GM10248 (cell line): ENCODE measurements at regions not wholly inside any gene's neighbourhood (a gene's known extent, or its start where the extent isn't known, plus 50 kb on each side); places are given as distances from the start of the nearest gene placed in this dataset.

Source experiments
- CTCF ChIA-PET: fragments of 300-600 bp; sonication (Branson Sonifier 250); formaldehyde crosslinking; extraction: SDS; loops from one replicate; lab custom pipeline; 2021; ENCODE audit warnings: antibody characterized with exemption; lab: Yijun Ruan, JAX
- POLR2A ChIA-PET: fragments of 350-650 bp; sonication (Branson Sonifier 250); formaldehyde crosslinking; extraction: SDS; loops from one replicate; lab custom pipeline; 2020; ENCODE audit warnings: antibody characterized with exemption; lab: Yijun Ruan, JAX
- DNase-seq: peaks from one replicate; pipeline ENCODE4 v3.0.0; 2012; ENCODE audit errors: extremely low spot score
- CTCF ChIP-seq: IDR thresholded peaks from 2 replicates; pipeline ENCODE4 v1.5.1; 2012; ENCODE audit warnings: mild to moderate bottlenecking, low read depth; ENCODE audit errors: extremely low read depth, missing control alignments, control extremely low read depth

- TF ChIP-seq CTCF, result no peak
- POLR2A ChIA-PET, result no interaction called here
- CTCF ChIA-PET, result no interaction called here
- no peak for DNase-seq
Observed at GRCh38 chr4:1537410-1538095, 131.3 kb upstream of the NKX1-1 start.

DNA sequence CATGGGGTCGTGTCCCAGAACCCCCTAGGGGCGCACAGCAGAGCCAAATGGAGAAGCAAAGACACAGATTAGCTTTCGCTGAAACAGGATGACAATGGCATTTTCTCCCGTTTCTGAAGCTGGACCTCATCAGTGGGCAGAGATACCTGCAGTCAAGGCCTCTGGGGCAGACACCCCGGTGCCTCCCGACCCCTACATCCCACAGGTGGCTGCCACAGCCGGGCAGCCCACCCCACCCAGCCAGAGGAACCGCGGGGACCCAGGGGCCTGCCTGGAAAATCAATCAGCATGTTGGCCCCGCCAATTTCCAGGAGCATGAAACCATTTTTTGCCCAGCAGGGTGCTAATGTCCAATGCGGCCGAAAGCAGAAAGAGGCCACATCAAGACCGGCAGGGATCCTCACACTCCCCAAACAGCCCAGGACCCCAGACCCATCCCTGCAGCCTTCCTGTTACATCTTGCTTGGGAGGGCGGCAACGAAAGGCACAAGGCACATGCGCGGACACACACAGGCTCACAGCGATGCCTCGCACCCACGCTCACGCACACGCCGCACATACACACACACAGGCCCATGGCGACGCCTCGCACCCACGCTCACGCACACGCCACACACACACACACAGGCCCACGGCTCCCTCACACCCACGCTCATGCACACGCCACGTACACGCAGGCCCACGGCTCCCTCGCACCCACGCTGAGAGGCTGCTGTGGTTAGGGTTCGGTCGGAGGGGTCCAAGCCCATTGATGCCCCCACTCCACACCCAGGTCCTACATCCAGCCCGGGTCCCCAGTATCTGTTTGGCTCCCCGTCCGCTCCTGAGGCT, 130.6 kb upstream of the NKX1-1 start:
- ChIA-PET CTCF (no interaction called here), POLR2A (no interaction called here)
- DNase-seq, result no peak
- no peak for TF ChIP-seq CTCF

DNA sequence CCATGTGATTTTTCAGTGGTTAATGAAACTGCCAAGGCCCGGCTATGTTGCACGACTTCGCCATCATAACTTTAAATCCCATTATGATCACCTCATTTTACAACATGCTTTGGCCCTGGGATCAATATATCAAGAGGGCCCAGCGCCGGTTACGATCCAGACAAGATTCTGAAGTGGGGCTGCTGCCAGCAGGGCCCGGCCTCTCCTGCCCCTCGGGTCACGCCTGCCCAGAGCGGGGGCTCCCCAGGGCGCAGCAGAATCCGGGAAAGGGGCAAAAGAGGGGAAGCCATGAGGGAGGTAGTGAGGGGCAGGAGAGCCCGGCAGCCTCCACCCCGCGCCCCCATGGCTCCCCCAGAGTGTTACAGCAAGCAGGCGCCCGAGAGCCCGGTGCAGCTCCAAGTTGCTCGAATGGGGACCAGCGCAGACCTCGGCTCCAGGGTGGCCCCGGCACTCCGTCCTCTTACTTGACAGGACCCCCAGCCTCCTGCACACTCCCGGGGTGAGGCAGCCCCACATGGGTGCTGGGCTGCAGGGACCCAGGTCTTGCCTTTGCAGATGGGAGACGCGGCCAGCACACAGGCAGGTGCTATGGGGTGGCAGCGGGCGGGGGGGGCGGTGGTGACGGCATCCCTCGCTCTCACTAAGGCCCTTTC, 129.8 kb upstream of the NKX1-1 start:
- no peak for TF ChIP-seq CTCF
- ChIA-PET CTCF (no interaction called here), POLR2A (no interaction called here)
- DNase-seq, result no peak

- no peak for TF ChIP-seq CTCF
- ChIA-PET POLR2A (no interaction called here), CTCF (interaction anchor here (2.2 kb wide), 1 partner anchor 14 kb away, joined by 12 read pairs; no protein-coding TSS in a partner anchor)
- no peak for DNase-seq
Observed at GRCh38 chr4:1534876-1535526, 128.8 kb upstream of the NKX1-1 start.

DNA sequence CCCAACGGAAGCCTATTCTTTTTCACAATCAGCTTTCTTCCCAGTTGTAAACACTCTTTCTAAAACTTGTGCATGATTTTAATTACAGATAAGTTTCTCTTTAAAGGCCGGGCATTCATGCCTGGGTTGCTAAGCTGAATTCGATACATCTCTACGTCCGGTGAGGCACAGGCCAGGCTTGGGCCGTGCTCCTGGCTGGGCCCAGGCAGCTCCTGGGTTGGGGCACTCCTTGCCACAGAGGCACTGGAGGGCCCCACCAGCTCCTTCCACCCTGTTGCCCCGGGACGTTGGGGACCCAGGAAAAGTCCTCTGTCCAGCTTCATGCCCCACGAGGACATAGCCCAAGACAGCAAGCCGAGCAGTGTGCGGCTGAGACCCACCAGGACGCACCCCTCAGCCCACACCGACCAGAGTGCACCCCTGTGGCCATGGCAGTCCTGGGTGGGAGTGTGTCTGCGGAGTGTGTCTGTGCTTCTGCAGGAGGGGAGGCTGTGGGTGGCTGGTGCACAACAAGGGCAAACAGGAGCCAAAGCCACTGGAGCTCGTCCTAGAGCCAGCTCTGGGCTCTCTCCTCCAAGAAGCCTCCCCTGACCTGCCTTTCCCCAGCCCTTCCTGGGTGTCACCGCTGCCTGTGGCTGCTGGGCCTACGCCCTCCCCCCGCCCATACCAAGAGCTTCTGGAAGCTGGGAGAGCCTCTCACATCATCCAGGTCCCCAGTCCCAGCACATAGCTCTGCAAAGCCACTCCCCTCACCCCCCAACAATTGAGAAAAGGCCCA, 128.0 kb upstream of the NKX1-1 start:
- POLR2A ChIA-PET, result no interaction called here
- no peak for TF ChIP-seq CTCF
- CTCF ChIA-PET, result interaction anchor here (2.2 kb wide), 1 partner anchor 15 kb away, joined by 12 read pairs; no protein-coding TSS in a partner anchor
- no peak for DNase-seq
